Smooth muscle cell of the brain vasculature (primary cell): ENCODE measurements at regions not wholly inside any gene's neighbourhood (a gene's known extent, or its start where the extent isn't known, plus 50 kb on each side); places are given as distances from the start of the nearest gene placed in this dataset.

Experiments used
- DNase-seq: peaks from one replicate; pipeline ENCODE4 v3.0.0-alpha.2; 2012; ENCODE audit warnings: low read depth, low spot score

- no peak for DNase-seq
These were observed 55.2 kb upstream of the TAGAP start for GRCh38 chr6:159099961-159100360.

DNA sequence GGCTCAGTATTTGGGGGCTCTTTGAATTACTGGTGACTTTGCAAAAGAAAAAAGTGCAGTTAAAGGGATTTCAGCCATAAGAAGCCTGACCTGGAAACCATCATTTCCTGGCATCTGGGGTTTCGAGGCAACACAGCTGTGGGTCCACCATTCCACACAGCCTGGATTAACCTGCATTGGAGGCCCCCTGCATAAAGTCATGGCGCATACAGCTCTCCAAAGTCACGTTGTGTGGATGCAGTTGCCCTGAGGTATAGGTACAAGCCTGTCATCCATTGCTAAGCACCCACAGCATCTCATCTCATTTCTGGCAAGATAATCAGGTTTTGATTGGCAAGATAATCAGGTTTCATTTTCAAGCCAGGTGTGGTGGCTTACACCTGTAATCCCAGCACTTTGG is 54.5 kb upstream of the TAGAP start:
- no peak for DNase-seq

GRCh38 chr6:159098636-159099106 is 53.9 kb upstream of the TAGAP start:
- DNase-seq, result no peak

- no peak for DNase-seq
These were observed 52.5 kb upstream of the TAGAP start for GRCh38 chr6:159097256-159097655.

GRCh38 chr6:159095616-159096015 is 50.8 kb upstream of the TAGAP start:
- DNase-seq, result no peak

DNA sequence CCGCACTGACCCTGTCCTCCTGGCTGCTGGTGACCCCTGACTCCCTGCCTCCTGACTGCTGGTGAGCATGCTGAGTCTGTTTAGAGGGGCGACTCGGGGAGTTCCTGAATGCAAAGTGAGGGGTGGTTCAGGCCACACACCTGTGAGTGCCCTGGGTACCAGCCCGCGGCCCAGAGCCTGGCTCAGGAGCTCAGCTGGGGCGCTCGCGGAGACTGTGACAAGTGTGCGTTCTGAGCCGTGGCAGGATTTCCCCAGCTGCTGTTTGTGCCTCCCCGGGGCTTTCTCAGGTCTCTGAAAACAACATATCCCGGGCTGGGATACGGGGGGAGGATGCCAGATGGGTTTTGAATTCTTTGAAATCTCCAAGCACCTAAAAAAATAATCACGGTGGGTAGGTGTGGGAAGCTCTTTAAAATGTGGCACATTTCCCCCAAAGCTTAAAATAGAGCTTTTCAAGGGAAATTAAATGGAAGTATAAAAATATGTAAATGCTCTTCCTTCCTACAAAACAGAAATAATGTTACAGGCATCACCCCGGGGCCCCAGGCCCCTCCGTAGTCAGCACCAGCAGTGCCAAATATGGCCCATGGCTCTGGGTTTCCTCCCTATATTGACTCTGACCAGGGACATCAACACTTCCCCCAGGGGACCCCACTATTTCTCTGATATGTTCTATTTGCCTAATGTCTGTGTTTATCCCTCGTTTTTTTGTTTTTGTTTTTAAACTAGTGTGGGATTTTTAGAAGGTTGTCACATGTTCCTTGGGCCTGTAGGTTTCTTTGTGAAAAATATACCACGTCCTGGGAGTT is 49.9 kb upstream of the TAGAP start:
- DNase-seq, result no peak
